ENCODE measurements at regions not wholly inside any gene's neighbourhood (a gene's known extent, or its start where the extent isn't known, plus 50 kb on each side); places are given as distances from the start of the nearest gene placed in this dataset.

DNA sequence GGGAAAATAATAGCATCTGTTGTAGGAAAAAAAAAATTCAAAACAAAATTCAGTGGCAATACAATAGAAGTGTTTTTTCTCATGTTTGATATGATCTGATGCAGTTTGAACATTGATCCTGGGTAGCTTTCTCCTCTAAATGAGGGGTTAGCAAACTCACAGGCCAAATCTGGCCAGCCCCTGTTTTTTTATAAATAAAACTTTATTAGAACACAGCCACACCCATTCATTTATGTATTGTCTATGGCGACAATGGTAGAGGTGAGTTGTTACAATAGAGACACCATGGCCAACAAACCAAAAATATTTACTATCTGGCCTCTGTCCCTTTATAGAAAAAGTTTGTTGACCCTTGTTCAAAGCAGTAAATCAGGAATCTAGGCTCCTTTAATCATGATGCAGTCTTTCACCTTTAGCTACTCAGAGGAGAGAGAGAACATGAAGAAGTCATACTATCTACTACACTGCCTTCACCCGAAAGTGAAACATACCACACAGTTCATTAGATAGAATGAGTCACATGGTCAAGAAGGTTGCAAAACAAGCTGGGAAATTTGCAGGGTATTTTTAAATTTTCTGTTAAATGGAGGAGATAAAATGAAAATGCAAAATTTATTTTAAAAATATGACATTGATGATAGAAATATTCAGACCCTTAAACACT is 186.6 kb upstream of the MAOA start:
- TF ChIP-seq POLR2A (IDR thresholded peaks at IDR 0.05; ENCODE audit: low read depth, low read length) = no peak
- TF ChIP-seq TAF1 (IDR thresholded peaks at IDR 0.05; ENCODE audit: low read depth, low read length) = no peak
- no peak for TF ChIP-seq SPI1 (IDR thresholded peaks at IDR 0.05; ENCODE audit: low read depth, low read length)
- TF ChIP-seq POLR2AphosphoS5 (IDR thresholded peaks at IDR 0.05; ENCODE audit: low read depth, low read length) = no peak
- TF ChIP-seq PAX5 (IDR thresholded peaks at IDR 0.05; ENCODE audit: insufficient read depth, low read length, severe bottlenecking) = no peak
